Stimulated activated naive CD8-positive, alpha-beta T cell treated with anti-CD3 and anti-CD28 coated beads, Interleukin-15, Interleukin-2, amounts not matched to agents 100 U/mL and 50 U/mL, for 24 hours (primary cell): ENCODE measurements at regions not wholly inside any gene's neighbourhood (a gene's known extent, or its start where the extent isn't known, plus 50 kb on each side); places are given as distances from the start of the nearest gene placed in this dataset.

Source experiments
- ATAC-seq: fragments of 150-1000 bp; cut with Tn5 transposase; one replicate; pipeline ENCODE4 v1.10.0; 2021
- DNase-seq: peaks from one replicate; pipeline ENCODE4 v3.0.0; 2021

DNA sequence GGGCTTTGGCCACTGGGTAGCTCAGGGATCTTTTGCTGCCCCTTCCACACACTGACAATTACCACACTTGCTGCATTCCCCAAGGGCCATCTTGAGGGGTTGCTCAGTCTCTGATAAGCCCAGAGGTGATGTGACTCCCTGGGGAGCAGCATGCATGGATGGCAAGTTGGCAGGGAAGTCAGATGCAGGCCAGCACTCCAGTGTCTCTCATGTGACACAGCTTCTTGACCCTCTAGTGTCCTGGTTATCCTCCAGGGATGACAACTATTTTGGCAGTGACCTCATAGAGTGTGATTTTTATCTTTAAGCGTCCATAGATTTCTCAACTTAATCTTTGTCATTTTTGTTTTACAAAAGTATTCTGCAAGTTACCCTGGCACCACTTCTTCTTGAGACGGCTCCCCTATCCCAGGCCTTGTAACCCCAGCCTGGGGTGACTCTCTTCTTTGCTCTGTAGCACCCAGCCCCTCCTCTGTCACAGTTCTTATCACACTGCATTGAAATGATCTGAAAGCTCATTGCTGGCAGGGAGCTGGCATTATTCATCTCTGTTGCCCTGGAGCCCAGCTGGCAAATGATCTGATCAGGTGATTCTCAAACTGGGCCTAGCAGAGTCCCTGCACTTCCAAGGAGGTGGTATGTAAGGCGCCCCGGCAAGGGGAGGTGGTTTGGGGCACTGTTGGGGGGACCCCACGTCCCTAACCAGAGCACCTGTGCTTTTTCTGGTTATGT lies 72.6 kb downstream of the TENT5C start:
- ATAC-seq (no peak), DNase-seq (no peak)

DNA sequence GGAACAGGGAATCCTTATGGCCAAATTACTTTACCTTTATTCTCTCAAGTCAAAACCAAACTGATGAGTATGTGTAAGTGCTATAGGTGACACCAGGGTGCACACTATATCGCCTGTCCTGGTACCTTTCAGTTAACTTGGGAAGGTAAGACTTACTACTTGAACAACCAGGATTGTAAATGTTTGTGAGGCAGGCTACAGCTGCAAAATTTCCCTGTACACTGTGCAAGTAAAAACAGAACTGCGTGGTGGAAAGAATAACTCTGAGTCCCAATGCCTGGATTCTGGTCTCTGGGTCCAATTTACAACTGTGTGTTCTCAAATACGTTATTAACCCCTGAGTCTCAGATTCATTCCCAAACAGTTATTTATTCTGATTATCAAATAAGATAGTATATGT lies 73.5 kb downstream of the TENT5C start:
- DNase-seq = no peak
- ATAC-seq = no peak

DNA sequence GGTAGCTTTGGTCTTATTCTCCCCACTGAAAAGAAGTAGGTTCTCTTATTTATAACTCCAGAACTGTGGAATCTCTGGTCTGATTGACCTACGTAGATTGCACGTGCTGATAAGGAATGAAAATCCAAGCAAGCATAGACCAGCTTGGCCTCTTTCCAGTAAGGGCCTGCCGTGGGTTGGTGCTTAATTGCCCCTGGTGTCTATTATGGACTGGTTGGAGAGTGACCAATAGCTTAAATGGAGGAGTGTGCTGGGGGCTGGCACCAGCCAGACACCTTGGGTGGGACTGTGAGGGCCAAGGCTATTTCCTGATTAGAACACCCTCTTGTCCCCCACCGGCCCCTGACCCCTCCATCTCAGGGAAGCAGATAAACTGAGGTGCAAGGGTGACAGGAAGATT lies 74.0 kb downstream of the TENT5C start:
- DNase-seq = no peak
- no peak for ATAC-seq

DNA sequence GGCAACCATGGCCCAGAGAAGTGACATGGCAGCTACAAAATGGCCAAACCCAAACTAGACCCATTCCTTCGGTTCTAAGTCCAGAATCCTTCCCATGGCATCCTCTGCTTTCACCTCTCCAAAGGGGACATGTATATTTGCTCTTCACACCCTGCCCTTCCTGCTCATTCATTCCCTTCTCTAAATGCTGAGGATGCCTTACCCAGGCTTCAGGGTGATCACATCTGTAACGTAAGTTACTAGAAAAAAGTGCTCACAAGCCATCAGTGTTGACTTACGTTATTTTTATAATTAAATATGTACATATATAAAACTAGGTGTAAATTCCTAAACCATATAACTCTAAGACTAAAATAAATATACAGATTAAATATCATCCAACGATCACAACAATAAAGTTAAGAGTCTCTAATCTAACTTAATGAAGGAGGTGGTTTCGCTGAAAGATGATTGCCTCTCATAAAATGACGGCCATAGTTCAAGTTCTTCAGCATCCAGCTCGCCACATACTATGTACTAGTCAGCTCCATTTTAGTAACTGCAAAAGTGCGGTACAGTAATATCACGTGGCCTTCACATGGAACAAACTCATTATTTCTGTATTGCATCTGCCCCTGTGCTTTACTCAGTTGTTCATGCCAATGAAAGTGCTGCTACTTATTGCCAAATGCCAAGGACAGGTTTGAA lies 74.6 kb downstream of the TENT5C start:
- no peak for ATAC-seq
- DNase-seq = no peak

DNA sequence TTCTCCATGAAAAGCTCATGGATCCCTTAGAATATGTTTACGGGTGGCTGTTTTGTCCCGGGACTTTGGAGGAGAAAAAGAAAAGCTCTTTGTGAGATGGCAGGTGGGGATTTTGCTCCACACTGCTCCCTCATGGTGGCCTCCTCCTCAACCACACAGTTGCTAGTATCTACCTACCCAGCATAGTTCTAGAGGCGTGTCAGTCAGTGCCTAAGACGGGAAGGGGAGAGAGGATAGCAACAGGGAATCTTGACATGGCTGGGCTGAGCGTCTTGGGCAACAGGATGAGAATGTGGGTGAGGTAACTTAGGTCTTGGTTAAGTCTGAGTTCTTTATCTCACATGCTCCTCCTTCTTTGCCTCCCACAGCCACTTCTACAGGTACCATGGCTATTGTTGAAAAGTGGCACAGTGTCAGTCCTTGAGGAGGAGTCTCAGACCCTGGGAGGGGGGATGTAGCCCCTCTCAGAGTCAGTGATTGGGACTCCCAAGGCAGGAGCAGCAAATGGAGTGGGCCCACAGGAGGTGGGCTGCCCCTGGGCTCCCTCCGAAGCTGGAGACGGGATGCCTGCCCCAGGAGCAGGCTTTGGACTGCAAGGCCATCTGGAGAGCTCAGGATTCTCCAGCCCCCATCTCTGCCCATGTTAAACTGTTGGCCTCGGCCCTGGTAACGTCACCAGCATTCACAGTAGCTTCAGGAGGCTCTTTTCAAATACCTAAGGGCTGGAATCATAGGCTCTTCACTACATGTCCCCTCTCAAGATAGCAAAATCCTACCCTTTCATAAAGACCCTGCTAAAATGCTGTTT lies 75.4 kb downstream of the TENT5C start:
- ATAC-seq (no peak), DNase-seq (no peak)

DNA sequence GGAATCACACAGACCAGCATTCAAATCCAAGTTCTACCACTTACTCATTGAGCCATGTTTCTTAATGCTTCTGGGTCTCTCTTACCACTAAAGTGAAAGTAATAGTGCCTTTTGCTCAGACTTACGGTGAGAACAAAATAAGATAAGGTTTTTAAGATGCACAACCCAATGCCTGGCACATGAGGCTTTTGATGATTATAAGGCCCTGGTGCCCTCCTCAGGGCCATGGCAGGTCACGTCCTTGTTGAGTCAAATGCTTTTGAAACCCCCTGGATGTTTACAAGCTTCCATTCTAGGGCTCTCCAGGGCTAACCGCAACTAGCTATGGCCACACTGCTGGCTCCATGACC lies 76.0 kb downstream of the TENT5C start:
- ATAC-seq = no peak
- no peak for DNase-seq

DNA sequence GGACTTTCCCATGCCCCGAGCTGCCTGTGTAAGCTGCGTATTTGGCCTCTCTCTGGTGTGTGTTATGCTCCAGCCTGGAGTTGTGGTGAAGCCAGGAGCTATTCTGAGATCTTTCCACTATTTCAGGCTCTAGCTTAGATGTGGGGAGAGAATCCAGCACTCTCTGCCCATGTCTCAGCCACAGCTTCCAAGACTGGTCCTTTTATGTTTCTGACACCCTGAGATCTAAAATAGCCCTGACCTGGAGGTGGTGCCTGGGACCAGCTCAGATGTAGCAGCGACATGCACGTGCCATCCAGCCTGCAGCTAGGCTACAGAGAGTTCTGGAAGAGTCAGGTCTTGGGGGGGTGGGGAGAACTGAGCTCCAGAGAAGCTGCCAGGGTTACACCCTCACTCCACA lies 76.5 kb downstream of the TENT5C start:
- DNase-seq (no peak), ATAC-seq (no peak)

DNA sequence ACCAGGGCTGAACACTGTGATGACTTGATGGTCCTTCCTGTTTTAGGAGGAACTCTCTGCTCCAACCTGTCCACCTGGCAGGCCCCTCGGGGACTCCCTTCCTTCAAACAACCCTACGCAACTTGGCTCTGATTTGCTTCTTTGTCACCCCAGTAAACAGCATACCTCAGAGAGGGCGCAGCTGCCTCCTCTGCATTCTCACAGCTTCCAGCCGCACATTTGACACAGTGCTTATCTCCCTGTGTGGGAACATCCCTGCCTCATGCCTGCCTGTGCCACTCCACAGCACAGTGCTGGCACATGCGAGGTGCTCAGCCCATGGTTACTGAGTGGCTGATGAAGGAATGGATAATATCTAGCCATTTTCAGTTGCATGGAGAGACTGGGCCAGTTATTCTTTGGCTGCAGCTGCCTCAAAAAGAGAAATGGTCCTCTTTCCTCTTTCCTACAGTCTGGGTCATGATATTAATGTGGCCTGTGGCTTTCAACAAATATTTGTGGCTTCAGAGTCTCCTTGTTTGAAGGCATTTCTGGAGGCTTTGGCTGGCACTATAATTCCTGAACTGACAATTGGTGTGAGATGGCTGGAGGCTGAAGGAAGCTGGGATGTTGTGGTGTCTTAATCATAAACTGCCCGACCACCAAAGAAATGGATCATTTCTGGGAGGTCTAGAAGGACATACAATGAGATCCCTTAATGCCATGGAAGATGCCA lies 77.9 kb downstream of the TENT5C start:
- no peak for ATAC-seq
- DNase-seq = no peak

DNA sequence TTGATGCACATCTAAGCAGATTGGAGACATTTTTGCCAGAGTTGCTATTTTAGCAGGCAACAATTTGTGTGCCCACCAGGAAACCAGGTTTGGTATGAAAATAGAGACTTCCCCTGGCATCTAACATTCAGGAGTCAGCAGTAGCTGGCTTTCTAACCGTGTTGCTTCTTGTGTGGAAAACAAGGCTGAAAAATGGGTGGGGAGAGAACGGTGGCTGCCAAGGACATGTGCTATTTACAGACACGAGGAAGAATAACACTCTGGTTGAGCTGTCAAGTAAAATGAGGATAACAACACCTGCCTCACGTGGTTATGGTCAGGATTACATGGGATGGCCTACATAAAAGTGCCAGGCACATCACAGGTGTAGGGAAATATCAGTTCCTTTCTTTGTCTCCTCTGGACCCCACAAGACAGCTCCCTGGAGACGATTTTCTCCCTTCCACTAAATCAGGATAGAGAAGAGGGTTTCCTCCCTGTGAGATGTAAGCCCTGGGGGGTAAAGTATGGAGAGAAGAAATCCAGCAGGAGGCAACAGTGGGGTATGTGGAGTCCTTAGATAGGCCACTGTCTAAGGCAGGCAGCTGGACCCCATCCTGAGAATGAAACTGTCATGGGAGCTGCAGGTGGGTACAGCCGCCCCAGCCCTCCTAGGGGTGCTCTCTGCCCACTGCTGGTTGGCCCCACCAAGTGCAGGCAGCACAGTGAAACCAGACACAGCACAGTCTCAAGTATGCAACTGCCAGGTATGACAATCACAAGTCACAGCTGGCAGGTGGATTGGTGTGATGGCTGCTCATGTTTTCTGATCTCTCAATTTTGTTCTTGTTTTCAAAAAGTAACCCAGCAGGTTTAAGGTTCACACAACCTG lies 80.3 kb downstream of the TENT5C start:
- DNase-seq (no peak), ATAC-seq (no peak)

DNA sequence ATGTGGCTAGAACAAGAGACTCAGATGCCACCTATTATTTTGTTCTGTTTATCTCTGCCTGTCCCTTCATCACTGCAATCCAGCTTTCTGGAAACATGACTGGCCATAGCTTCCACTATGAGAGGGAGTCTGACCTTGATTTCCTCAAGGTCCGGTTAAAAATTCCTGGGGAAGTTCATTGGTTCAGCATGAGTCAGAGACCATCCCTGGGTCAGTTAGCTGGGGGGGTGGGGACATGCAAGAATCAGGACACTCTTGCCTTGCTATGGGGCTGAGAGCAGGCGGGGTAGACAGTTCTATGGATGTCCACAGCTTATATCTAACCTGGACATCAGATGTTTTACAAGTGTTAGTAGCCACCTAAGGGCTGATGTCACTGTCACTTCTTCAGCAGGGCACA lies 81.1 kb downstream of the TENT5C start:
- no peak for DNase-seq
- ATAC-seq = no peak

DNA sequence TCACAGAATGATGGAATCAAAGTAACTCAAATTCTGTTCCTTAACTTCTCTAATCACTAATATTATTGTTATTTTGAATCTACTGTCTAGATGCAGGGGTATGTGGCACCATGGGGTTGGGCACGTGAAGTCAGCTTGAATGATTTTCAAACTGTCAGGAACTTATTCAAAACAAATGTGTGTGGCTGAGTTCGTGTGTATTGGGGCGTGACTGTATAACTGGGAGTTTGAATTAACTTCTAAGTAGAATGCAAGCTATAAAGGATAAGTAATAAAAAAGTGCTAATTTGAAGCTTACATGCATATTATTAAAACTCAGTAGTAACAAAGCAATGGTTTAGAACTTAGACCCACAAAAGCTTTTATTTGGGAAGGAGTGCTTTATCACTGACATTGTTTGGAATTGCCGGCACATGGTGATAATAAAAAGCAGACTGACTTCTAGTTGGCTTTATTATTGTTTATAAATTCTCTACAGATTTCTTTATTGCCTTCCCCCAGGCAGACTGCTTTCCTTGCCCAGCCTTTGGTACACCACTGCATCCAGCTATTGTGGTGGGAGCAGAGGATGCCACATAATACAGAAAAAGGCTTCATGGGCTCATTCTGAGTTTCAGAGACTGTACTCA lies 84.3 kb downstream of the TENT5C start:
- no peak for DNase-seq
- no peak for ATAC-seq

DNA sequence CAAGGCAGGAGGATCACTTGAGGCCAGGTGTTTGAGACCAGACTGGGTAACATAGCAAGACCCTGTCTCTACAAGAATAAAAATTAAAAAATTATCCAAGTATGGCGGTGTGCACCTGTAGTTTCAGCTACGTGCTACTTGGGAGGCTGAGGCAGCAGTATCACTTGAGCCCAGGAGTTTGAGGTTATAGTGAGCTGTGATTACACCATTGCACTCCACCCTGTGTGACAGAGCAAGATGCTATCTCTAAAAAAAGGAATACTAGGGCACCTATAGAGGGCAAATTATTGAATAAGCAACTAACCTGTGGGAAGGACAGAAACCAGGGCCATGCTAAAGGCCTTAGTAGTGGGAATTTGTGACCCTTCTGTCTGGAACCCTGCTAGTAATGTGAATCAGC lies 86.1 kb downstream of the TENT5C start:
- ATAC-seq (no peak), DNase-seq (no peak)

DNA sequence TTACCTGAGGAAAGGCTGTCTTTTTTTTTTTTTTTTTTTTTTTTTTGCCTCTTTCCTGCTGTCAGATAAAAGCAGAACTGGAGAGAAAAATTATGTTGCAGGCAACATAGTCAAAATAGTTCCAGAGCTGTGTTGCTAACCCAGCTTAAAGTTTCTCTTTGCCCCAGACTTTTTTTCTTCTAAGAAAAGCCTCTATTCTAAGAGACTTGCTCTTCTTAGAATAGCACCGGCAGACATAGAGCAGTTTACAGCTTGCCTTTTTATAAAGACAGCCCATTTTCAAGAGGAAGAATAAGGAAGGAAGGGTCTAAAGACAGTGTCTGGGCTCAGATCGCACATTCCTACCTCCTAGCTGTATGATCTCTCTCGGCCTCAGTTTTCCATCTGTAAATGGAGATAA lies 88.7 kb downstream of the TENT5C start:
- no peak for DNase-seq
- ATAC-seq = no peak

DNA sequence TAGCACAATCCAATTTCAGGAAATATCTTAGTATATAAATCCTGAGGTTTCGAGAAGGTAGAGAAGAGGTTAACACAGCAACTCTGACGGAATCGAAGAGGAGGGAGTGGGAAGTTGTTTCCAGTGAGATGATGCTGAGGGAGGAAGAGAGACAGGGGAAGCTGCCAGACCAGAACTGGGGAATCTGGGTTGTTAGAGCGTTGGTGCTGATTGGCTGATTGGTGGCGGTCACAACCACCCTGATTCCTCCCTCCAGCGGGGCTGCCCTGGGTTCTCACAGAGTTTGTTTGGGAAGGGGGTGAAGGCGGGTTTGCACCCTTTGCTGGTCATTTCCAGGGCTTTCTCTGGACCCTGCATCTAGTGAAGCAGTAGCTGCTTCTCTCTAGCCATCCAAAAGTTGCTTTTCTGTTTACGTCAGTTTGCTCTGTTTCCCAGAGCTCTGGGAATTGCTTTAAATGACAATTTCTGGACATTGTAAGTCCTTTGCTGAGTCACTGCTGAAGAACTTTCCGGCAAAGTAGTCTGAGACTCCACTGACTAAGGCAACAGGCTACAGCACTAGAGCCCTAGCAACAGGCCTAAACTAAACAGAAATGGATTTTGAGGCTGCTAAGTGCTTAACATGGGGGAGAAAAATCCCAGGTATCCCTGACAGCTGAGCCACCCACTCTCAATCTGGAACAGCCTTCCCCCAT lies 90.1 kb downstream of the TENT5C start:
- ATAC-seq (no peak), DNase-seq (no peak)

DNA sequence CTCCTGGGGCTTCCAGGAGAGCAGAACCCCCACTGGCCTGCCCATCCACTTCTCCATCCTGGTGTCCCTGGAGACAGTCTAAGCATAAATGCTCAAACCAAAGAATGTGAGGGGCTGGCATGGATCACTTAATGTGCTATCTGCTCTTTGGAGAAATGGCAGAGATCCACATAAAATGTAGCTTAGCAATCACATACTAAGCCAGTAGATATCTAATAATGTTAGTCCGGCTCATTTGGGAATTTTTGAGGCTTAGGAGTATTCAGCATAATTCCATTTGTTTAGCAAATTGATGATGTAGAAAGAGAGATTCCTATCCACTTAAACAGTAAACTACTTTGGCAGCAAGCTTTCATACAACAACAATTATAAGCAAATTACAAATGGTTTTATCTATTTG lies 90.7 kb downstream of the TENT5C start:
- DNase-seq (no peak), ATAC-seq (no peak)

DNA sequence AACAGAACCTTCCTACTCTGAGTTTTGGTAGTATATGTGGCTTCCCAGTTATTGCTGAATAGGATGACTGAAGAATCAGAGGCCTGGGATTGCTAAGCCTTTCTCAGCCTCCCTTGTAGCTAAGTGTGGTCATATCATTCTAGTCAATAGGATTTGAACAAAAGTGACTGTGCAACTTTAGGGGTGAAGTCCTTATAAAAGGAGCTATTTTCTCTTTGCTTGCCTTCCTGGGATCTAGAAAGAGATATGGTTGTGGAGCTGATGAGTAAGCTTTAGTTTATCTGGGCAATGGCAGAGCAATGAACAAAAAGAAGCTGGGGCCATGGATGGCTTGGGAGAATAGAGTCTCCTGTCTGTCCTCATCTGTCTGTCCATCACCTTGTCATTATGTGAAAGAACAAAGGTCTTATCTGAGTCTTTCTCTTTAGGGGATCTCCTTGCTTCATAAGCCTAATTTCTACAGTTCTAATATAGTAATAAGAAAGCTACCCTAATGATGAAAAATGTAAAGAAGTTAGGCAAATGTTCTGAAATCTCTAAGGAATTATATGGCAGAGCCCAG lies 91.5 kb downstream of the TENT5C start:
- DNase-seq (no peak), ATAC-seq (no peak)

DNA sequence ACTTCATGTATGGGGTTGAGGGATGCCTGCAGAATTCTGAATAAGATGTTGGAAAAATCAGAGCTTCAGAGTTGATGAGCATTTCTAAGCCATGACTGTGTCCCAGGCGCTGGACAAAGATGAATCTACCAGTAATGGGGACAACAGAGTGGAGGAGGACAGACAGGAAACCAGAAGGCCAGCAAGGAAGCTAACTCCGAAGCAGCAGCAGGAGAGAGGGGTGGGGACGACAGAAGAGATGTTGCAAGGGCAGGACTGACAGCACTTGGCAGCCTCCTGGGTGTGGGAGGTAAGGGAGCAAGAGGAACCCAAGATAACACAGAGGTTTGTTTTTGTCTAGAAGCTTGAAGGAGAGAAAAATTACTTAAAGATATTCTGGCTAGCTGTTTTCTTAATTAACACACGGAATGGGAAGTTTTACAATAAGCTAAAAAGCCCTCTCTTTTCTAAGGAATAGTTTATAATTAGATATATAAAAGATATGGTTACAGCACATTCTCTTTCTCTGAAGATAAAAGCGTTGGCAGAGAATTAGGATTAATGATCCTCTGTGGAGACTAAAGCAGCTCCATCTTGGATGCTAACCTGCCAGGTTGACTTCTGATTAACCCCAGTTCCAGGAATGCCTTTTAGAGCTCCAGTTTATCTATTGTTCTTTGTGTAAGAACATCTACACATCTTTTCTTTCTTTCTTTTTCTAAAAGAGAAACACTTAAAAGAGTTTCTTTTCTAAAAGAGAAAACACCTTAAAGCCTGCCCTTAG lies 92.7 kb downstream of the TENT5C start:
- DNase-seq (no peak), ATAC-seq (no peak)

DNA sequence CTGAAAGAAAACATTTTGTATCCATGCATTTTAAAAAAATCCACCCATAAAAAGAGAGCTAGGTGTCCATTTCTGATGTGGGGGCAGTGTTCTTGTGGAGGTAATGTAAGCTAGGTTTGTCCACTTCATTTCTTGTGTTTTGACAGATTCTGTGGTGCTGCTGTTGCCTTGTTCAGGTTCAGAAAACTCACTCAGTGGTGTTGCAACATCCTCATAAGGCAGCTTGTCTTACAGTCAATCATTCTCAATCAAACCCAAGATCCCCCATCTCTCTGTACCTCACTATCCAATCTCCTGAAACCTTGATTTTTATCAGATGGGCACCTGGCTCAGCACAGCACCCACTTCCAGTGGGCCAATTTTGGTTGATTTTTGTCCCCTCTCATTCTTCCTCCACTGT lies 94.1 kb downstream of the TENT5C start:
- DNase-seq (no peak), ATAC-seq (no peak)

DNA sequence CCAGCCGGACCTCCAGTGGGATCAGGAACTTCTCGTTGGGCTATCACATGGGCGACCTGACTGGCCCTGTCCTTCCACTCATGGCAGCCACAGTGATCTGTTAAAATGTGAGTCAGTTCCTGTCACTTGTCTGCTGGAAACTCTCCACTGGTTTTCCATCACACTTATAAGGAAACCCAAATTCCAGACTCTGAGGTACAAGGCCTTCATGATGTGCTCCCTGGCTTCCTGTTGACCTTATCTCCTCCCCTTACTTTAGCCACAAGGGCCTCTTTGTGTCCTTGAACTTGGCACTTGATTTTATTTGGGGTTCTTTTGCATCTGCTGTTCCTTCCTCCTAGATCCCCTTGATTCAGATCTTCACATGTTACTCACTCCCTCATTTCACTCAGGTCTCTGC lies 96.8 kb downstream of the TENT5C start:
- ATAC-seq (no peak), DNase-seq (no peak)

DNA sequence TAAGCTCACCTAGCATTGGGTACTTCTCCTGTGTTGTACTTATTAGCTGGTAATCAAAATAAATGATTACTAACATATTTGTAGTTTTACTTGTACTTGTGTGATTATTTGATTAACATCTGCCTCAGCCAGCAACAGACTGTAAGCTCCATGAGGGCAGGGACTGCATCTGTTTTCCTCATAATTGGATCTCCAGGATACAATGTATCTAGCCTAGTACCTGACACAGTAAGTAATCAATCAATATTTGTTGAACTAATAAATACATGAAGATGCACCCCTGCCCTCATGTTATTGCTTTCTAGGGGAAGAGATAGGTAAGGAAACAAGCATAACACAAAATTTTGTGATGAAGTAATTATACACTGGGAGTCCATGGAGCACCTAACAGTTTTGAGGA lies 101.5 kb downstream of the TENT5C start:
- no peak for ATAC-seq

More for the DNA sequence above, 101.5 kb downstream of the TENT5C start:
- DNase-seq = no peak
